HG03469 (cell line): ENCODE measurements at regions not wholly inside any gene's neighbourhood (a gene's known extent, or its start where the extent isn't known, plus 50 kb on each side); places are given as distances from the start of the nearest gene placed in this dataset.
"Not testable (repeated sequence)": the region's sequence is repeated elsewhere in the genome, so short reads cannot be mapped to it uniquely, and the experiment has no call there.

ENCODE experiments used
- ATAC-seq: cut with Tn5 transposase; IDR thresholded peaks from one replicate; pipeline ENCODE4 v1.9.1; 2021; ENCODE audit warnings: mild to moderate bottlenecking, moderate library complexity, moderate number of reproducible peaks; ENCODE audit not compliant: unreplicated experiment

GRCh38 chr12:47312808-47313426 lies 233.2 kb upstream of the AMIGO2 start:
- peak; percentile 75 for ATAC-seq

GRCh38 chr12:47312147-47312546 lies 232.4 kb upstream of the AMIGO2 start:
- ATAC-seq, result no peak

GRCh38 chr12:47311568-47311967 lies 231.8 kb upstream of the AMIGO2 start:
- no peak for ATAC-seq

GRCh38 chr12:47311010-47311409 lies 231.3 kb upstream of the AMIGO2 start:
- no peak for ATAC-seq

- no peak for ATAC-seq
Measured at GRCh38 chr12:47308672-47309071, 228.9 kb upstream of the AMIGO2 start.

- peak; percentile 78 for ATAC-seq
Measured at GRCh38 chr12:47307680-47308399, 228.1 kb upstream of the AMIGO2 start.

GRCh38 chr12:47306773-47307679 lies 227.3 kb upstream of the AMIGO2 start:
- ATAC-seq, result not testable (repeated sequence)

- no peak for ATAC-seq
Measured at GRCh38 chr12:47306130-47306529, 226.4 kb upstream of the AMIGO2 start.

GRCh38 chr12:47305464-47305863 lies 225.7 kb upstream of the AMIGO2 start:
- ATAC-seq, result no peak

- ATAC-seq, result no peak
Measured at GRCh38 chr12:47303995-47304560, 224.3 kb upstream of the AMIGO2 start.

- no peak for ATAC-seq
Measured at GRCh38 chr12:47303207-47303606, 223.4 kb upstream of the AMIGO2 start.

GRCh38 chr12:47302111-47302671 lies 222.4 kb upstream of the AMIGO2 start:
- no peak for ATAC-seq

GRCh38 chr12:47299586-47299985 lies 219.8 kb upstream of the AMIGO2 start:
- ATAC-seq, result no peak

- ATAC-seq, result no peak
Measured at GRCh38 chr12:47297993-47298392, 218.2 kb upstream of the AMIGO2 start.

- ATAC-seq, result no peak
Measured at GRCh38 chr12:47296828-47297227, 217.1 kb upstream of the AMIGO2 start.

GRCh38 chr12:47293406-47293805 lies 213.6 kb upstream of the AMIGO2 start:
- ATAC-seq, result no peak

GRCh38 chr12:47286676-47287075 lies 206.9 kb upstream of the AMIGO2 start:
- no peak for ATAC-seq
